ENCODE measurements at regions not wholly inside any gene's neighbourhood (a gene's known extent, or its start where the extent isn't known, plus 50 kb on each side); places are given as distances from the start of the nearest gene placed in this dataset.
"Not testable (repeated sequence)": the region's sequence is repeated elsewhere in the genome, so short reads cannot be mapped to it uniquely, and the experiment has no call there.

DNA sequence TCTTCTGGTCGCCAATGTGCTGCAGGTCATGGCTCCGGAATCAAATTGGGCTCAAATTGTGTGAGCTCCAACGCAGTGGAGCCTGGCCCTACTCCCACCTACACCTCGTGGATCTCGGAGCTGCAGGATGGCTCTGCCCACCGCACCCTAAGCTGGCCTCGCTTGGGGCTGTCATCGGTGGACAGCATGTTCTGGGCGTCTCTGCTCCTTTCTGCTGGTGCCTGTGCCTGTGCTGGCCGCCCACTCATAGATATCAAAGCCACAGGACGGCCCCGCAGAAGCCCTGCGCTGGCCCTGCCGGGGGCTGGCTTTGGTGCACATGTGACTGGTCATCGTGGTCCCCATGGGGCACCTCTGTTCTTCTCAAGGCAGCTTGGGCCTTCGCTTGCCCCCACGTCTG is 2943.5 kb upstream of the OR11H1 start:
- TF ChIP-seq, protein P1, sequence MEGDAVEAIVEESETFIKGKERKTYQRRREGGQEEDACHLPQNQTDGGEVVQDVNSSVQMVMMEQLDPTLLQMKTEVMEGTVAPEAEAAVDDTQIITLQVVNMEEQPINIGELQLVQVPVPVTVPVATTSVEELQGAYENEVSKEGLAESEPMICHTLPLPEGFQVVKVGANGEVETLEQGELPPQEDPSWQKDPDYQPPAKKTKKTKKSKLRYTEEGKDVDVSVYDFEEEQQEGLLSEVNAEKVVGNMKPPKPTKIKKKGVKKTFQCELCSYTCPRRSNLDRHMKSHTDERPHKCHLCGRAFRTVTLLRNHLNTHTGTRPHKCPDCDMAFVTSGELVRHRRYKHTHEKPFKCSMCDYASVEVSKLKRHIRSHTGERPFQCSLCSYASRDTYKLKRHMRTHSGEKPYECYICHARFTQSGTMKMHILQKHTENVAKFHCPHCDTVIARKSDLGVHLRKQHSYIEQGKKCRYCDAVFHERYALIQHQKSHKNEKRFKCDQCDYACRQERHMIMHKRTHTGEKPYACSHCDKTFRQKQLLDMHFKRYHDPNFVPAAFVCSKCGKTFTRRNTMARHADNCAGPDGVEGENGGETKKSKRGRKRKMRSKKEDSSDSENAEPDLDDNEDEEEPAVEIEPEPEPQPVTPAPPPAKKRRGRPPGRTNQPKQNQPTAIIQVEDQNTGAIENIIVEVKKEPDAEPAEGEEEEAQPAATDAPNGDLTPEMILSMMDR (conservative IDR thresholded peaks at IDR 0.05; ENCODE audit: low read length) = not testable (repeated sequence)
- not testable (repeated sequence) for TF ChIP-seq EZH2phosphoT487 (IDR thresholded peaks at IDR 0.05; ENCODE audit: borderline replicate concordance, low read depth, low read length)

Measured in OCI-LY7 (cell line).